CD4-positive, alpha-beta T cell (primary cell): ENCODE measurements at regions not wholly inside any gene's neighbourhood (a gene's known extent, or its start where the extent isn't known, plus 50 kb on each side); places are given as distances from the start of the nearest gene placed in this dataset.
"Not testable (repeated sequence)": the region's sequence is repeated elsewhere in the genome, so short reads cannot be mapped to it uniquely, and the experiment has no call there.

Source experiments
- ATAC-seq: fragments of 200-7000 bp; cut with Tn5 transposase; one replicate; pipeline ENCODE4 v1.10.0; 2022; ENCODE audit warnings: mild to moderate bottlenecking; ENCODE audit not compliant: poor library complexity
- CTCF ChIA-PET: fragments of 350-600 bp; sonication (Branson Sonifier 250); formaldehyde crosslinking; loops from one replicate; lab custom pipeline; 2021; ENCODE audit warnings: antibody characterized with exemption, inconsistent platforms; lab: Charles Lee
- POLR2A ChIA-PET: fragments of 350-600 bp; sonication (Branson Sonifier 250); formaldehyde crosslinking; loops from one replicate; lab custom pipeline; 2021; ENCODE audit warnings: antibody characterized with exemption, inconsistent platforms; lab: Charles Lee
- DNase-seq, 14 experiments: peaks; one replicate each; pipeline ENCODE4 v3.0.0-alpha.2; 2013 to 2020; ENCODE audit warnings: mixed read lengths in 2 of 14
- H3K27ac ChIP-seq, 2 donors: one replicate each; pipeline versions ENCODE4 v1.5.1 to v1.7.0; 2013; ENCODE audit warnings: low read length in 2 of 2, low read depth in 1 of 2, mild to moderate bottlenecking in 1 of 2
- H3K27me3 ChIP-seq, 2 experiments: 1 replicate in 1 of 2; 2 replicates in 1 of 2; pipeline versions ENCODE4 v1.6.1 to v1.7.0; 2013; ENCODE audit warnings: low read length in 2 of 2, control low read depth in 1 of 2, mild to moderate bottlenecking in 1 of 2, moderate library complexity in 1 of 2; ENCODE audit not compliant: insufficient read depth in 2 of 2, control insufficient read depth in 1 of 2
- H3K36me3 ChIP-seq: one replicate; pipeline ENCODE4 v1.6.1; 2013; ENCODE audit warnings: low read length, control low read depth; ENCODE audit not compliant: insufficient read depth
- H3K4me1 ChIP-seq: one replicate; pipeline ENCODE4 v1.6.1; 2013; ENCODE audit warnings: low read length, control low read depth; ENCODE audit not compliant: insufficient read depth
- H3K4me3 ChIP-seq: one replicate; pipeline ENCODE4 v1.5.1; 2013; ENCODE audit warnings: mild to moderate bottlenecking, low read length, moderate library complexity
- H3K9me3 ChIP-seq, 2 experiments: 1 replicate in 1 of 2; 2 replicates in 1 of 2; pipeline versions ENCODE4 v1.6.1 to v1.7.0; 2013; ENCODE audit warnings: low read length in 2 of 2, mild to moderate bottlenecking in 2 of 2, control low read depth in 1 of 2, moderate library complexity in 1 of 2; ENCODE audit not compliant: control insufficient read depth in 1 of 2, insufficient read depth in 1 of 2
- H3K27ac Mint-ChIP-seq: one replicate; pipeline ENCODE4 v1.8.0; 2020; ENCODE audit warnings: mixed read lengths
- H3K27me3 Mint-ChIP-seq: one replicate; pipeline ENCODE4 v1.8.0; 2021; ENCODE audit warnings: mixed read lengths
- H3K36me3 Mint-ChIP-seq: one replicate; pipeline ENCODE4 v1.8.0; 2021; ENCODE audit warnings: low read depth, mixed read lengths
- H3K4me1 Mint-ChIP-seq: one replicate; pipeline ENCODE4 v1.8.0; 2021; ENCODE audit warnings: low read depth, mixed read lengths
- H3K4me3 Mint-ChIP-seq: one replicate; pipeline ENCODE4 v1.8.0; 2020; ENCODE audit warnings: mild to moderate bottlenecking, mixed read lengths
- H3K9me3 Mint-ChIP-seq: one replicate; pipeline ENCODE4 v1.8.0; 2020; ENCODE audit warnings: mixed read lengths
- intact Hi-C, 2 experiments: fragments of 100-400 bp; cut with DNase I in 1 of 2; cut with micrococcal nuclease in 1 of 2; formaldehyde crosslinking; loops; one replicate each; pipeline versions ENCODE4 v1.15.1 to v1.9.0; 2023 to 2025; cut with DNase I, micrococcal nuclease

DNA sequence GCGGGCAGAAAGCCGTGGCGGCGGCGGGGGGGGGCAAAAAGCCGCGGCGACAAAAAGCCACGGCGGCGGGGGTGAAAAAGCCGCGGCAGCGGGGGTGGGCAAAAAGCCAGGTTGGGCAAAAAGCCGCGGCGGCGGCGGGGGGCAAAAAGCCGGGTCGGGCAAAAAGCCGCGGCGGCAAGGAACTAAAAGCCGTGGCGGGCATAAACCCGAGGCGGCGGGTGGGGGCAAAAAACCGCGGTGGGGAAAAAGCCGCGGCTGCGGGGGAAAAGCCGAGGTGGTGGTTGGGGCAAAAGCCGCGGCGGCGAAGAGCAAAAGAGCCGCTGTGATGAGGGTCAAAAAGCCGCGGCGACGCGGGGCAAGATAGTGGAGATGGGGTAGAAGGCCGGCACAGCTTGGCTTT, 1834.2 kb downstream of the FOXD4L5 start:
- intact Hi-C loops, H3K9me3 Mint-ChIP-seq, H3K4me1 Mint-ChIP-seq, H3K9me3 ChIP-seq, POLR2A ChIA-PET, ATAC-seq, H3K27ac Mint-ChIP-seq, H3K4me3 Mint-ChIP-seq, H3K4me3 ChIP-seq, H3K4me1 ChIP-seq, H3K27me3 Mint-ChIP-seq, H3K36me3 Mint-ChIP-seq, CTCF ChIA-PET, H3K27ac ChIP-seq, H3K27me3 ChIP-seq, H3K36me3 ChIP-seq: not testable (repeated sequence)
- peak in 5 of 14 experiments; percentile 0 to 17 (median 4) for DNase-seq

DNA sequence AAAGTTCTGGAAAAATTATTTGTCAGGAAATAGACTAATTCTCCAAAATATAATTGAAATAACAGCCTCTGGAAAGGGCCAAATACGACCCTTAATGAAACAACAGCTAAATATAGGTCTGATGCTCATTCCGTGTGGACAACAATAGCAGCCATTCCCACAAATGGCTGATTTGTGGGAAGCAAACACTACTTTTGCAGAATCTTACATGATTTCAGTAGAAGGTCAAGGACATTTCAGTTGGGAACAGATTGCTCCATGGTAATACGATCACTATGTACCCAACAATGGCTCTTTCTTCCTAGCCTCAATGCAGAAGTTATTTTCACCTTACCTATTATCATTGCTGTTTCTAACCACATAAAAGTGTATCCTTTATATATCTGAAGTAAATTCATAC, 1859.9 kb downstream of the FOXD4L5 start:
- ATAC-seq, H3K9me3 ChIP-seq, H3K4me1 Mint-ChIP-seq, CTCF ChIA-PET, H3K4me3 ChIP-seq, H3K4me3 Mint-ChIP-seq, H3K27ac Mint-ChIP-seq, H3K4me1 ChIP-seq, POLR2A ChIA-PET, DNase-seq, H3K9me3 Mint-ChIP-seq, H3K27me3 ChIP-seq, H3K36me3 Mint-ChIP-seq, H3K27me3 Mint-ChIP-seq, H3K36me3 ChIP-seq, intact Hi-C loops, H3K27ac ChIP-seq: not testable (repeated sequence)

DNA sequence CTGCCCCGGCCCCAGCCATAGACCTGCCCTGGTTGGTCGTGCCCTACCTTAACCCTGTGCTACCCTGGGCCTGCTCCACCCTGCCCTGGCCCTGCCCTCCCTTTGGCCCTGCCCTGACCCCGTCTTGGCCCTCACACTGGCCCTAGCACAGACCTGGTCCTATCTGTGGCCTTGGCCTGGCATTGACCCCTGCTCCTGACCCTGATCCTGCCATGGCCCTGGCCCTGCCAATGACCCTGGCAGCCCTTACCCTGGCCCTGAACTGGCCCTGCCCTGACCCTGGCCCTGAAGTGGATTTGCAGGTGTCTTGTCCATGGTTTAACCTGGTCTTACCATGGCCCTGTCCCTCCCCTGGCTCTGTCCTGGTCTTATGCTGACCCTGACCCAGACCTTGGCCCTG, 1894.1 kb downstream of the FOXD4L5 start:
- H3K9me3 Mint-ChIP-seq, H3K9me3 ChIP-seq, H3K27ac ChIP-seq, DNase-seq, H3K27me3 ChIP-seq, POLR2A ChIA-PET, H3K27ac Mint-ChIP-seq, H3K27me3 Mint-ChIP-seq, H3K4me1 ChIP-seq, intact Hi-C loops, H3K36me3 ChIP-seq, H3K36me3 Mint-ChIP-seq, ATAC-seq, H3K4me3 Mint-ChIP-seq, H3K4me1 Mint-ChIP-seq, CTCF ChIA-PET, H3K4me3 ChIP-seq: not testable (repeated sequence)

DNA sequence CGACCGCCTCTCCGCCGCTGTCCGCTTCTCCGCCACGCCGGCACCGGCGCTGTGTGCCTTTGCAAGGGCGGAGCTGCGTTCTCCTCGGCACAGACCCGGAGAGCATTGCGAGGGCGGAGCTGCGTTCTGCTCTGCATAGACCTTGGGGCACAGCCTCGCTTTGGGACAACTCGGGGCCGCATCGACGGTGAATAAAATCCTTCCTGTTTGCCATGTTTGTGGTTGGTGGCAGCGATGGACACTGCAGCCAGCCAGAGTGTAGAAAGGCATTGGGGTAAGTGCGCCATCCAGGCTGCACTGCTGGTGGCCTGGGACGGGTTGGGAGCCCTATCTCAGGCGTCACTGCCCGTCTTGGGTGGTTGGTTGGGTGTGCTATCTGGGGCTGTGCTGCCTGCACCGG, 1899.5 kb downstream of the FOXD4L5 start:
- POLR2A ChIA-PET, H3K27me3 Mint-ChIP-seq, H3K27me3 ChIP-seq, H3K27ac Mint-ChIP-seq, H3K27ac ChIP-seq, H3K9me3 Mint-ChIP-seq, H3K4me3 ChIP-seq, intact Hi-C loops, H3K9me3 ChIP-seq, H3K36me3 ChIP-seq, ATAC-seq, H3K36me3 Mint-ChIP-seq, H3K4me3 Mint-ChIP-seq, H3K4me1 Mint-ChIP-seq, CTCF ChIA-PET, DNase-seq, H3K4me1 ChIP-seq: not testable (repeated sequence)

DNA sequence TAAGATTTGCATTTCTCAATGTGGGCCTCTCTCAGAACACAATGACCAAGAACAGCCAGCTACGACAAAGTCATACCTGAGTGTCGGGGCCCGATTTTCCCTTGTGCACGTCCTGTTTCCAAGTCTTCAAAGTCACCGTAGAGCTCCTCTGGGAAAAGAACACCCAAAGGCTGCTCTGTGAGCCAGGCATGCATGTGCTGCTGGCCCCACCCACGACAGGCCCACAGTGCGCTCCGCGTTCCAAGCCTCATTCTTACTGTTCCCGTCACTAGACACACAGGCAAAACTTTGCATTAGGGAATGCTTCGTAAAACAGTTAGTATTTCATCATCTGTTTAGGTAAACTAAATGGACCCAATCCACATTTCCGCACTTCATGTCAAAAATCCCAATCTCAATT, 1905.1 kb downstream of the FOXD4L5 start:
- H3K4me1 Mint-ChIP-seq, POLR2A ChIA-PET, H3K27me3 Mint-ChIP-seq, H3K4me3 ChIP-seq, H3K27ac ChIP-seq, H3K27me3 ChIP-seq, H3K4me3 Mint-ChIP-seq, H3K9me3 ChIP-seq, DNase-seq, intact Hi-C loops, H3K4me1 ChIP-seq, H3K27ac Mint-ChIP-seq, H3K36me3 ChIP-seq, H3K36me3 Mint-ChIP-seq, CTCF ChIA-PET, ATAC-seq, H3K9me3 Mint-ChIP-seq: not testable (repeated sequence)

DNA sequence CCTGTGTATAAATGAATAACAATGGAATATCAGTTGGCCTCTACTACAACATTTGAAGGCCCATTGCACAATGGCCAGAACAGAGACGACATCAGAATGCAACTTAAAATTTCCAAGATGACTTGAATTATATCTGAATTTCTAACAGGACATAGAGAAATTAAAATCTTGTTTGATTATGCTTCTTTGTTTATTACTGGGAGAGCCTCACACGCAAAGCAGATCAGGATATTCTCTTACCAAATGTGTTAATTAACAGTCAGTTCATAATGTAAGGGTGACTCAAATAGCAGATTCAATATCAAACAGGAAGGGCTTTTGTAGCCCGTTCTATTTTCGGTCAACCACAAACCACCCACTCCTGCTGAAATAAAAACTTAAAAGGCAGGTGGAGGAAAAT, 1930.8 kb downstream of the FOXD4L5 start:
- CTCF ChIA-PET, intact Hi-C loops, H3K4me3 Mint-ChIP-seq, H3K9me3 ChIP-seq, H3K27ac ChIP-seq, H3K4me3 ChIP-seq, H3K4me1 ChIP-seq, H3K27me3 Mint-ChIP-seq, H3K9me3 Mint-ChIP-seq, ATAC-seq, H3K27ac Mint-ChIP-seq, H3K4me1 Mint-ChIP-seq, H3K36me3 Mint-ChIP-seq, POLR2A ChIA-PET, H3K27me3 ChIP-seq, H3K36me3 ChIP-seq: not testable (repeated sequence)
- peak in 1 of 14 experiments; percentile 25 for DNase-seq

DNA sequence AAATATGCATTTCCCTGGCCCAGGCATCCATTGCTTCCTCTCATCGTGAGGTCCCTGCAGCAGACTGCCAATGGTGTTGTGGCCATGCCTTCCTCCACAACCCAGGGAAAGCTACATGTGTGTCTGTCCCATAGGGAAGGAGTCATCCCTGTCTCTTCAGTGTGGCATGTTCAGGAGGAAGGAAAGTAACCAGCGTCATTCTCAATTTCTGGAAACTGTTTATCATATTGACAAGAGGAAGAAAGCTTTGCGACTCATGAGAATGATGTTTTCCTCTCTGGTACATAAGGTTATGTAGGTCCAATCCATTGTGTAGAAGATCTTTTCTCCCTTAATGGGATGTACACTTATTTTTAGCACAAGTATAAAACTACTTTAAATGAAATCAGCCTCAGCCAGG, 1937.7 kb downstream of the FOXD4L5 start:
- DNase-seq, H3K9me3 Mint-ChIP-seq, H3K4me1 ChIP-seq, H3K27ac Mint-ChIP-seq, CTCF ChIA-PET, POLR2A ChIA-PET, H3K4me3 ChIP-seq, H3K4me3 Mint-ChIP-seq, ATAC-seq, H3K27me3 Mint-ChIP-seq, H3K27ac ChIP-seq, H3K9me3 ChIP-seq, H3K27me3 ChIP-seq, H3K36me3 Mint-ChIP-seq, intact Hi-C loops, H3K36me3 ChIP-seq: not testable (repeated sequence)
- peaks cover 14% of the 10 kb centered on the region for H3K4me1 Mint-ChIP-seq
